ENCODE measurements at regions not wholly inside any gene's neighbourhood (a gene's known extent, or its start where the extent isn't known, plus 50 kb on each side); places are given as distances from the start of the nearest gene placed in this dataset.
"Not testable (repeated sequence)": the region's sequence is repeated elsewhere in the genome, so short reads cannot be mapped to it uniquely, and the experiment has no call there.

DNA sequence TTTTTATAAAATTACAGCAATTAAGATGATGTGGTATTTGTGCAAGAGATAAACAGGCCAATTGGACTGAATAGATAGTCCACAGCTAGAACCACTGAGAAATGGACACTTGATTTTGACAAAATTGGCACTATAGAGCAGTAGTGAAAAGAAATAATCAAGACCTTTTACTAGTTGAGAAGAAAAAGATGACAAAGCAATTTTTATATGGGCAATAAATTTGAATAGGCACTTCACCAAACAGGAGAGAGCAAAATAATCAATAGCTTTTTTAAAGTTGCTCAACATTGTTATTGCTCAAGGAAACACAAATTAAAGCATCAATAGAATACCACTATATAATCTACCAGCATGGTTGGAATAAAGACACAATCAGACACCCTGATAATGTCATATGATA lies 193.5 kb upstream of the FTMT start:
- DNase-seq (ENCODE audit: low read depth), result no peak

DNA sequence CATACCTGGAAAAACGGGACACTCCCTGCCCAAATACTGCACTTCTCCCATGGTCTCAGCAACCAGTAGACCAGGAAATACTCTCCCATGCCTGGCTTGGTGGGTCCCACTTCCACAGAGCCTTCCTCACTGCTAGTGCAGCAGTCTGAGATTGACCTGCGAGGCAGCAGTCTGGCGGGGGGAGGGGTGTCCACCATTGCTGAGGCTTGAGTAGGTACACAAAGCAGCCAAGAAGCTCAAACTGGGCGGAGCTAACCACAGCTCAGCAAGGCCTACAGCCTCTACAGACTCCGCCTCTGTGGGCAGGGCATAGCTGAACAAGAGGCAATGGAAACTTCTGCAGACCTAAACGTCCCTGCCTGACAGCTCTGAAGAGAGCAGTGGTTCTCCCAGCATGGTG lies 191.5 kb upstream of the FTMT start:
- no peak for DNase-seq (ENCODE audit: low read depth)

DNA sequence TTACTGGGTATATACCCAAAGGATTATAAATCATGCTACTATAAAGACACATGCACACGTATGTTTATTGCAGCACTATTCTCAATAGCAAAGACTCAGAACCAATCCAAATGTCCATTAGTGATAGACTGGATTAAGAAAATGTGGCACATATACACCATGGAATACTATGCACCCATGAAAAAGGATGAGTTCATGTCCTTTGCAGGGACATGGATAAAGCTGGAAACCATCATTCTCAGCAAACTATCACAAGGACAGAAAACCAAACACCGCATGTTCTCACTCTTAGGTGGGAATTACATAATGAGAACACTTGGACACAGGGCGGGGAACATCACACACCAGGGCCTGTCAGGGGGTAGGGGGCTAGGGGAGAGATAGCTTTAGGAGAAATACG lies 186.1 kb upstream of the FTMT start:
- not testable (repeated sequence) for DNase-seq (ENCODE audit: low read depth)

DNA sequence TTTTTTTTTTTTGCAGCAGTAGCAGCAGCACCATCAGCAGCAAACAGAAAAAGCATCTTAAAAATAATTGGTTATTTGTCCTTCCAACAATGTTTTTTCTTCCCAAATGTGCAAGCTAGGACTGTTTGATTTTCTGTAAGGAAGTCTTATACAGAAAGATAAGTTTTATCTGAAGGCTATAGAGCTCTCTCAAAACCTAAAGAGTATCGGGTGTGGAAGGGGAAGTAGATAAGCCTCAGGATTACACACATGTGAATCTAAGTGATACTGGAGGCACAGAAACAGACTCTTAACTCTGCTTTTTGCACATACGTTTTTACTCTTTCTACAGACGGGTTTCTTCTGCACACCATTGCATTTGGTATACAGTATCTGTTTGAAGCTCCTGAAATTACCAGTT lies 184.4 kb upstream of the FTMT start:
- no peak for DNase-seq (ENCODE audit: low read depth)

DNA sequence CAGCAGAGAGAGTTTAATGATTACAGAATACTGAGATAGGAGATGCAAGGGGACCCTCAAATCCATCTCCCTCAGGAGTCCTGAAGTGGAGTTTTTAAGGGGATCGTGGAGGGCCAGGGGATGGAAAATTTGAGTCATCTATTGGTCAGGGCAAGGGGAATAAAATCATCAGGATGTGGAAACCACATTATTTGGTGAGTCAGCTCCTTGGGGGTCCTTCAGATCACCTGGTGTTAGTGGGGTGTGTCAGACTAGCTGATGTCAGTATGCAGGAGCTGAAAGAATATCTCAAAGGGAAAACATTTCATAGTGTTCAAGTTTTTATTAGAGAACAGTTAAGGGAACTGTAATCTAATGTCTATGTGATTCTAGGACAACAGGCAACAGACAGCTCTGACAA lies 183.0 kb upstream of the FTMT start:
- peak; percentile 76 for DNase-seq (ENCODE audit: low read depth)

DNA sequence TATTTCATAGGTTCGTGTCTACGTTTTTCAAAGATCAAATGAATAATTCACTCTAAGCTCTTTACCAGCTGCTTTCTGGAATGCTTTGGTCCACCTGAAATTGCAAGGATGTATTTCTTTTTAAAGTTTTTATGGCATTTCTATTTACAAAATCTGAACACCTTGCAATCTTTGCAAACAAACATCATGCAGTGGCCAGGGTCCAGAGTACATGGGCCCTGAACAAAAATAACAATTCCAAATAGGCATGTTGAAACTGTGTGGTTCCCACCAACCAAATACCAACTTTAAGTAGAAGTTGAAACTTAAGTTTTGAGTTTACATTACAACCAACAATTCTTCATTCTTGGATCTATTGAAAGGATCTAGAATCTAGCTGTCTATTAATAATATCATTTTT lies 180.1 kb upstream of the FTMT start:
- no peak for DNase-seq (ENCODE audit: low read depth)

DNA sequence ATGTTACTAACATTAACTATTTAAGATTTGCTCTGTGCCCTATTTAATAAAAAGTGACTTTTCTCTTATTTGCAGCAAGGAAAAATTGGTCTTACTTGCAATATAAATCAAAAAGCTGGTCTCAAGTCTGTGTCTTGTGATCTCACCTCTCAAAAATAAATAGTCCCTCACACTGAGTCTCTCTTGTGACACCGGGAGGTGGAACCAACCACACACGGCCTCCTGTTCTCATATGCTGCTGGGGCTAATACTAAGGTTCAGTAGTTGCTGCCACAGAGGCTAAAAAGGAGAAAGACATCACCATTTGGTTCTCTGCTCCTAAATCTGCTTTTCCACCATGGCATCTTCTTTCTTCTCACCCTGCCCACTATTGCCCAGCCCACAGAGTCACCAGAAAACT lies 175.8 kb upstream of the FTMT start:
- no peak for DNase-seq (ENCODE audit: low read depth)

DNA sequence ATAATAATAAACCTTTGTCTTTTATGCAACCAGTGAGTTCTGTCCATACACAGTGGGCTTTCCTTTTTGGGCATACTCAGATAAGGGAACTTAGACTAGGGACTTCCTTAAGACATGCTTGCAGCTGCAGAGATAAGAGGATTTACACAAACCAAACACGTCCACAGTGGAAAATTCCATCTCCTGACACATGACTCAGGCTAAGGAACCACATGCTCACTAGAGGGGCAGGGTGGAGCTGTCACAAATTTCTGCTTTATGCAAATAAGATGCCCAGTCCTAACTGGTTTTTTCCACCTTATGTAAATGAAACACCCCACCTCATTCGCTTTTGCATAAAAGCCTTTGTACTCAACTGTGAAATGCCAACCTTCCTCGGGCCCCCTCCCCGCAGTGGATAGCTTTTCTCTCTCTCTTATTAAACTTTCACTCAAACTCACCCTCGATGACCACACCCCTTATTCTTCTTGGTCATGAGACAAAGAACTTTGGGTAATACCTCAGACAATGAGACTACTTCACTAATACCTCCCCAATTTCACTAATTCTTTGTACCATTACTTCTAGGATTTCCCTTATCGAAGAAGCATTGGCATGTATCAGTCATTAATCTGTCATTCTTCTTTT lies 170.3 kb upstream of the FTMT start:
- no peak for DNase-seq (ENCODE audit: low read depth)

DNA sequence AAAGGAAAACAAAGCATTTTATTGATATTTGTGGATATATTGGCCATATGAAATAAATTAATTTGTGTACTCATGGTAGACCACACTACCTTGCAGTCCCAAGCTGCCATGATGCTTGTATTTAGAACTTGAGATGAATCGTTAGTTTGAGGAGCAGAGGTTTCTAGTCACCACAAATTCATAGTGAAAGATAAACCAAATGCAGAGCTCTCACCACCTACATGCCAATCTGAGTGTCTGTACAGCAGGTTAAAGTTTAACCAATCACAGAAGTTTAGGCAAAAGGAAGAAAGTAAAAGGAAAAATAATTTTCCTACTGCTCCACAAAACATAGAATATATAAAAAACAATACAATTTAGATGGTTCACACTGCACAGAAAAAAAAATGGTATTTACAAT lies 163.6 kb upstream of the FTMT start:
- no peak for DNase-seq (ENCODE audit: low read depth)

DNA sequence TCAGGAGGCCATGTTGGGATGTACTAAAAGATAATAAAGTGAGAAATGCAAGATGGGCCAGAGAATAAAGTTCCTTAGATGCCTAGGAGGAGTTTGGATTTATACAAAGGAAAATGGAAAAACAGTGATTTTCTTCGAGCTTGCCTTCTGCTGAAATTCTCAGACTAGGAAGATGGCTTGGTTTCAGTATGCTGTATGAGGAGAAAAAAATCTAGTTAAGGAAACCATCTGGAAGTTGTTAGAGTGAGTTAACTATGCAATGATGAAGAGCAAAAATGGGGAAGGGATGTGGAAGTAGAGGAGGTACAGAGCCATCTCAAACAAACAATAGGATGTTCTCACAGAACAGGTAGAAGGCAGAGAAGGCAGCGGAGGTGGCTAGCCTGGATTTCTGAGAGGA lies 162.9 kb upstream of the FTMT start:
- no peak for DNase-seq (ENCODE audit: low read depth)

DNA sequence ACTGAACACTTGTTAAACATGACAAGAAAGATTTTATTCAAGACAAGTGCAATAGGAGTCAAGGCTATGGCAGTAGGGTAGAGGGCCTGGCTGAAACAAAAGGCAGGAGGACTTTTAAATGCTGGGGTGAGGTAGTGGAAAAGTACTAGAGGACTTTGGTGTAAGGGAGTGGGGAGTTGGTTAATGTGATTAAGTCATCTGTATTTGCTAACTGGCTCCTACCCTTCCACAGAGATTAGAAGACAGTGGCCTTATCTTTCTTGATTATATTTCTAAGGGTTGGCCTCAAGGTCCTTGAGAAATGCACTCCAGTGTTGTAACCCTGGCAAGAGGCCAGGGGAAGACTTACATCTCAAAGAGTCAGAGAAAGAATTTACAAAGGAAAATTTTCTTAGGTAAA lies 160.2 kb upstream of the FTMT start:
- no peak for DNase-seq (ENCODE audit: low read depth)

DNA sequence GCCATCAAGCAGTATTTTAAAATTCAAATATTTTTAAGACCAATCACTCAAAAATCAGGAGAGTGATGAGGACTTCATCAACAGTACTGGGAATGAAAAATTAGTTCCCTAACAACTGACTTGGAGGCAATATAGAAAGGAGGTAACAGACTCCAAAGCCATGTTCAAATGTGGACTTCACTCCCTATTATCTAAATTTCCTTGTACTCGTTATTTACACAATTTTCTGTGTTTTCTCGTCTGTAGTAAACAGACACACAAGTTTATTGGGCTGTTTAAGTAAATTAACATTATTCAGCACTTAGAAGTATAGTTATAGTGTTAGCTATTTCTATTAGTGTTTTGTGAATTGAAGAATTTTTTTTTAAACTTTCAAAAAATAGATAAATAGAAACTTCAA lies 159.5 kb upstream of the FTMT start:
- no peak for DNase-seq (ENCODE audit: low read depth)

DNA sequence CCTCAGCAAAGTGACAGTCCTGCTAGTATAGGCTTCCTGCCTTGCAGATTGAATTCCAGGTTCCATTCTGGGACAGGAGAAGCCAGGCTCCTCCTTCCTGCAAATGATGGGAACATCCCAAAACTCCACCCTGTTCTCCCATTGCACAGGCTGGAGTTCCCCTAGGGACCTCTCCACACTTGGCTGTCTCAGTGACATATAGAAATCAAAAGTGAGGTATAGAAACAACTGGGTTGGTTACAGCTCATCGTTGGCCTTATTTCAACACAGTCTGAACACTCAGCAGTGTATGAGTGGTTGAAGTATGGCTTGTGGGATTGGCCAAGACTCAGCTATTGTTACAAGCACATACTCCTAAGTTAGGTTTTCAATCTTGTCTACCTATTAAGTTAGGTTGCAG lies 157.8 kb upstream of the FTMT start:
- peak; percentile 67 for DNase-seq (ENCODE audit: low read depth)

DNA sequence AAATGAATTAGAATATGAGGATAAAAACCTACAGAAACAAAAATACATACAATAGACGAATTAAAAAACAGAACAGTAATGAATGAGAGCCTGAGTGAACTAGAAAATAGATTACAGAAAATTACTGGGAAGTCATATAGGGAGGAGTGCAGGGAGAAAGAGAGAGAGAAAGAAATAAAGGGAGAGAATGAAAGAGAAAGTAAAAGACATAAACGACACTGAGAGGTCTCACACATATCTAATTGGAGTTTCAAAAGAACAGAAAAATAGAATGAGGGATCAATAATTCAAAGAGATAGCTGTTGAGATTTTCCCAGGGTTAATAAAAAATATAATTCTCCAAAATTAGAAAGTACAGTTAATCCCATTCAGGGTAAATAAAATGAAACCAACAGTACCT lies 156.4 kb upstream of the FTMT start:
- no peak for DNase-seq (ENCODE audit: low read depth)

DNA sequence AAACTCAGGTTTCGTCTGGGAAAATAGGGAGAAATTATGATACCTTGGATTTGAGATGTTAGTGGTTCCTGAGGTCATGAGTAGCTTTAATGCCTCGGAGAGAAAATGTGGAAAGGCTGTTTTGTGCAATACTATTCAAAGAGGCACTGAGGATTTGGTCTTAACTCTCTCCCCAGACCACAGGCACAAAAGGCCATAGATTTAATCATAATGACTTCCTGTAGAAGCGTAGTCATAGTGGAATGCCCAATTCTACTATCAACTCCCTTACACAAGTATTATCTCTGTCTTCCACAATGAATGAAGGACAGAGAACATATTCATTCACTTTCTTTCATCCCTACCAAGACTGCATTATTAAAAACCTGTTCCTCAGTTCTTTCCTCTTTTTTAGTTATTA lies 153.0 kb upstream of the FTMT start:
- no peak for DNase-seq (ENCODE audit: low read depth)

DNA sequence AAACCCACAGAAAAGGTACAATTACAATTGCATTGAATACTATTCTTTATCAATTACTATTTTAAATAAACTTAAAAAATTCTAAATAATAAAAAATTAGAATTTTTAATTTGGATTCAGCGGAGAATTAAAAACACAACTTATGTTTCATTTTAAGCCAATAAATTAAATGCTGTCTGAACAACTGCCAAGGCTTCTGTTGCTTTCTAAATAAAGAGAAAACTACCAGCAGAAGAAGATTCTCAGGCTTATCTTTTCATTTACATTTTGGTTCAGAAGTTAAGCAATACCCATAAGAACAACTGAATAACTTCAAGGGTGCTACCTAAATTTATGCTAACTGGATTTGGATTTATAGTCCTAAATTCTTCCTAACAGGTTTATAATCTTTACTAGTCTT lies 150.0 kb upstream of the FTMT start:
- no peak for DNase-seq (ENCODE audit: low read depth)

DNA sequence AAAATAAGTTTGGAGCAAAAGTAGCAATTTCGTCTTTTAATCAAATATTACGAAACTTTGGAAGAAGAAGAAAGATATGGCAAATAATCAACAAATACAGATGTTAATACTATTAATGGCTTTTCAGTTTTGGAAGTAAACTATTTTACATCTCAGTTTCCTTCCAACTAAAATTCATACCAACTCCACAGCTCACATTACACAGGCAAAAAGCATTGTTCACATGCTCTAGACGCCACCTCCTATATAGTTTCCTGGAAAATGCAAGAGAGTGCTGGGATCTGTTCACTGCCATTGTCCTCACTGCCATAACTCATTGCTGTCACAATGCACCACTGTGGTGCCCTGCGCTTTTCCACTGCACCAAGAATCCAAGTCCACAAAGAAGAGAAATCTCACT lies 149.0 kb upstream of the FTMT start:
- no peak for DNase-seq (ENCODE audit: low read depth)

DNA sequence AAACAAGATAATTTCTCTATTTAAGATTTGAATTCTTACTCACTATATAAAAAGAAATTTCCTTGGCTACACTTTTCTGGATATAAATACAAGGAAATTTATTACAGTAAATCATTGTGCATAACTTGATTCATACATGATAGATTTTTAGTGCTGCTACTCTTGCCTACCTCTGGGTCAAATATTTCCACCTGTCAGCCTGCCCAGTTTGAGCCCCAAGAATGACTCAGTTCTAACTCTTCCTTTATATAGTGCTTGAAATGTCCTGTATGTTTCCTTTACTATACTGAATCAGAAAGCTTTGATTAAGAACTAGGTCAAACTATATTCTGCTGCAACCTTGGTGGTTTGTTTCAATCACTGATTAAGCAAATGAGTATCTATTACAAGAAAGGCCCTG lies 147.4 kb upstream of the FTMT start:
- DNase-seq (ENCODE audit: low read depth), result no peak

DNA sequence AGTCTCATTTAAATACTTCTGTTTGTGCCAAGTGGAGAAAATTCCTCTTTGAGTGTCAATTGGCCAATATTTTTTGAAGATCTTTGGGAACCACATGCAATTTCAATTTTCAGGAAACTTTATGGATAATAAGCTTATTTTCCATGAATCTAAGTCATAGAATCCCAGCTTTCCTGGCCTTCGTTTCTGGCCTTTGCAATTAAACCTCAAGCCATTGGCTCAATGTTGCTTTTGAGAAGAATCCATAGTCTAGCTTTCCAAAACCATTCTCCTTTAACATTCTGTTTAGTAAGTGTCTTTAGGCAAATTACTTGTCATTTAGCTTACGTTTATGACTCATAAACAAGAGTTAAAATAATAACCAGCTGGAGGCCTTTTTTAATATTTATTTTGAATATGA lies 145.0 kb upstream of the FTMT start:
- no peak for DNase-seq (ENCODE audit: low read depth)

DNA sequence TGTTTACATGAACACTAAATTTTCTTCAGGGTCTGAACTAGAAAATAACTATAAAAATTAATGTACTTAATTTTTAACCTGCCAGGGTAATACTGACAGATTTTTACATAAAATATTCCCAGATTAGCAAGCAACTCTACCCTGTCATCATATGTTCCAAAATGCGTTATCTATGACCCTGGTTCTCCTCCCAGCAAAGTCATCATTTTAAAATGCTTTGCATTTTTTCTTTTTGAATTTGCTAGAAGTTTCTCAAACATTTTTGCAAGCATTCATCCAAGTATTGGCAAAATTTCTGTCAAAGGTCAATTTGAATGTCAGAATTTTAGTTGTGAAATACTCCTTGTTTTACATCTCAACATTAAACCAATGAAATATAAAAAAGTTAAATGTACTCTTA lies 144.5 kb upstream of the FTMT start:
- DNase-seq (ENCODE audit: low read depth), result no peak

DNA sequence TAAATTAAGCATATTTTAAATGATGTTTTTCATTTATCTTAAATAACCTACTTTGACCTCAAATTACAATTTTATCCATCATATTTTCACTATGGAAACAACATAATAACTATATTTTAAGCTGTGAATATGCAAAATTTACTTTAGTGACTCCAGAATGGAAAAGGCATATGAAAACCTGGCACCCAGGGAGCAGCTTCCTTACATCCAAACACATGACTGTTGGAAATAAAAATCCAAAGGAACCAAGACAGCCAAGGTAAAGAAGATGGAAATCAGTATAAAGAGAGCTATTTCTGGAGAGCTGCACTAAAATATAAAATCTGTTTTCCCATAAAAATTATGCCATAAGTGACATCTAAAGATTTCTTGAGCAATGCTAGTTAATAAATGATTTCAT lies 140.3 kb upstream of the FTMT start:
- no peak for DNase-seq (ENCODE audit: low read depth)

DNA sequence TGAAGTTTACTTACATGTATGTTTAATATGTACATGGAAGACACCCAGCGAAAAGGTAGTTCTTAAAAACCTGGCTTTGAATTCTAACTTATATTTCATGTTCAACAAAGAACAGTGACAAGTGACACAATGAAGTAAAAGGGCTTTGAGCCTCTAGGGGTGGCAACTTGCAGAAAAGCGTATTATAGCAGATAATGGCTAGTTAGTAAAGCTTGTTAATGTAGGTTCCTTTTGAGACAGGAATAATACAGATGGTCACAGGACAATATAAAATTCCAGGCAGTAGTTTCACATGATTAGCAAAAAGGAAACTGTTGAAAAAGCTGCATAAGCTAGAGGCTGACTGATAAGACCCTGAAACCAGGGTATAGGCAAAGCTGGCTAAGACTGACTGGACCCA lies 132.4 kb upstream of the FTMT start:
- no peak for DNase-seq (ENCODE audit: low read depth)

DNA sequence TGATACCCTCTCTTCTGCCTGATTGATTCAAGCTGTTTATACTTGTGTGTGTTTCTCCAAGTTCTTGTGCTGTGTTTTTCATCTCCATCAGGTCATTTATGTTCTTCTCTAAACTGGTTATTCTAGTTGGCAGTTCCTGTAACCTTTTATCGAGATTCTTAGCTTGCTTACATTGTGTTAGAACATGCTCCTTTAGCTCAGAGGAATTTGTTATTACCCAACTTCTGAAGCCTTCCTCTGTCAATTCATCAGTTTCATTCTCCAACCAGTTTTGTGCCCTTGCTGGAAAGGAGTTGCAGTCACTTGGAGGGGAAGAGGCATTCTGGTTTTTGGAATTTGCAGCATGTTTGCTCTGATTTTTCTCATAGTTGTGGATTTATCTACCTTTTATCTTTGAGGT lies 126.2 kb upstream of the FTMT start:
- no peak for DNase-seq (ENCODE audit: low read depth)

DNA sequence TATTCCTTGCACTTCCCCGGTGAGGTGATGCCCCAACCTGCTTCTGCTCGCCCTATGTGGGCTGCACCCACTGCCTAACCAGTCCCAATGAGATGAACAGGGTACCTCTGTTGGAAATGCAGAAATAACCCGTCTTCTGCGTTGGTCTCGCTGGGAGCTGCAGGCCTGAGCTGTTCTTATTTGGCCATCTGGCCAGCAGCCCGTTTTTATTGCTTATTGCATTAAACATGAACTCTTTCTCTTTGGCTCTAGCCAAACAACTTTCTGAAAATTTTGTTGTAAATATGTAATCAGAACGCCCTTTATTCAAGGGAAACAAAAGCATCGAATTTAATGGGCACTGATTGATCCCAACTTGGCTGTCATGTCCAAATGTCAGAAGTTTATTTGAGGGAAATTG lies 124.7 kb upstream of the FTMT start:
- DNase-seq (ENCODE audit: low read depth), result no peak

DNA sequence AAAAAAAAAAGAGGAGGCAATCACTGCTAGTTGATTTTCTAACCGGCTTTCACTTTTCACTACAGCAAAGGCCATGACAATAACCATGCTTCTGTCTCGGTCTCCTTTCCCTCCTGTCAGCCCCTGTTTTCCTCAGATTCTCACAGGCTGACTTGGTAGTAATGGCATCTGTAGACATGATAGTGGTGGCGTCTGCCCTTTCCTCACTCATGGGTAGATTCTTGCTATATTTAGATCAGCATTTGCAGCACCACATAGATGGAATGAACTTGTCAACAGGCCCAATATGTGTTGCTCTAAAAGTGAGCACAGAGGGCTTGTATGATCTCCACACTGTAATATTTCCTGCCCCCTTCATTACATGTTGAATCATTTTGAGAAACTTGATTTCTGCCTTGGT lies 120.3 kb upstream of the FTMT start:
- no peak for DNase-seq (ENCODE audit: low read depth)

All from ELR (cell line).